SK-N-SH (cell line): ENCODE measurements at regions not wholly inside any gene's neighbourhood (a gene's known extent, or its start where the extent isn't known, plus 50 kb on each side); places are given as distances from the start of the nearest gene placed in this dataset.

ENCODE experiments used
- CTCF ChIA-PET: fragments of 300-600, 350-600 bp; formaldehyde crosslinking; extraction: SDS; loops from one replicate; lab custom pipeline; 2021; lab: Yijun Ruan, JAX
- POLR2A ChIA-PET: fragments of 350-600 bp; sonication (Branson Sonifier 250); formaldehyde crosslinking; extraction: SDS; loops from one replicate; lab custom pipeline; 2020; ENCODE audit warnings: antibody characterized with exemption, inconsistent platforms; lab: Yijun Ruan, JAX
- DNase-seq: peaks from one replicate; pipeline ENCODE4 v3.0.0; 2012
- H2AFZ ChIP-seq: fragments of 200-600 bp; sonication (generic); 2 replicates; pipeline ENCODE4 v1.8.1; 2016; ENCODE audit warnings: antibody characterized with exemption, mild to moderate bottlenecking, low read depth
- H3F3A ChIP-seq: fragments of 200-600 bp; sonication (generic); replicated peaks from 2 replicates; pipeline ENCODE3; 2016; ENCODE audit warnings: antibody characterized with exemption, mild to moderate bottlenecking; ENCODE audit not compliant: insufficient read depth
- H3K27ac ChIP-seq, 2 experiments: fragments of 200-500 bp in 1 of 2; fragments of 200-600 bp in 1 of 2; sonication (Bioruptor generic) in 1 of 2; sonication (generic), shearing (Covaris generic) in 1 of 2; 2 replicates each; pipeline versions ENCODE4 v1.5.1 to v1.6.1; 2014 to 2016; ENCODE audit warnings: low read depth in 2 of 2, inconsistent platforms in 1 of 2, low read length in 1 of 2, mild to moderate bottlenecking in 1 of 2, mixed read lengths in 1 of 2
- H3K27me3 ChIP-seq: fragments of 200-600 bp; sonication (generic), shearing (Covaris generic); 2 replicates; pipeline ENCODE4 v1.6.1; 2016; ENCODE audit warnings: mixed run types; ENCODE audit not compliant: insufficient read depth
- H3K36me3 ChIP-seq, 2 experiments: fragments of 200-500 bp in 1 of 2; fragments of 200-600 bp in 1 of 2; sonication (Bioruptor generic) in 1 of 2; sonication (generic) in 1 of 2; replicated peaks in 1 of 2; 2 replicates each; pipeline versions ENCODE3 to v1.5.1; 2014 to 2016; ENCODE audit warnings: low read length in 1 of 2, mild to moderate bottlenecking in 1 of 2; ENCODE audit not compliant: insufficient read depth in 2 of 2, control insufficient read depth in 1 of 2
- H3K4me1 ChIP-seq, 2 experiments: fragments of 200-500 bp in 1 of 2; fragments of 200-600 bp in 1 of 2; sonication (Bioruptor generic) in 1 of 2; sonication (generic), shearing (Covaris generic) in 1 of 2; 2 replicates each; pipeline versions ENCODE4 v1.5.1 to v1.6.1; 2014 to 2016; ENCODE audit warnings: low read depth in 1 of 2, low read length in 1 of 2, mixed run types in 1 of 2; ENCODE audit not compliant: insufficient read depth in 2 of 2, control insufficient read depth in 1 of 2
- H3K4me2 ChIP-seq: fragments of 200-600 bp; sonication (generic), shearing (Covaris generic); 2 replicates; pipeline ENCODE4 v1.6.1; 2017; ENCODE audit warnings: mixed run types
- H3K4me3 ChIP-seq, 2 experiments: fragments of 200-500 bp in 1 of 2; fragments of 200-600 bp in 1 of 2; sonication (Bioruptor generic) in 1 of 2; sonication (generic), shearing (Covaris generic) in 1 of 2; 2 replicates each; pipeline versions ENCODE4 v1.5.1 to v1.8.1; 2014 to 2016; ENCODE audit warnings: low read depth in 2 of 2, inconsistent platforms in 1 of 2, low read length in 1 of 2, mild to moderate bottlenecking in 1 of 2, mixed read lengths in 1 of 2, moderate library complexity in 1 of 2
- H3K79me2 ChIP-seq: fragments of 200-600 bp; sonication (generic); 2 replicates; pipeline ENCODE4 v1.8.1; 2017; ENCODE audit warnings: mild to moderate bottlenecking; ENCODE audit not compliant: insufficient read depth
- H3K9ac ChIP-seq: fragments of 200-600 bp; sonication (generic); 2 replicates; pipeline ENCODE4 v1.6.1; 2017; ENCODE audit warnings: mixed run types
- H3K9me2 ChIP-seq: fragments of 200-600 bp; sonication (generic); 2 replicates; pipeline ENCODE4 v1.6.1; 2017; ENCODE audit warnings: mixed run types
- H3K9me3 ChIP-seq: fragments of 200-600 bp; sonication (generic); 2 replicates; pipeline ENCODE4 v1.6.1; 2017; ENCODE audit warnings: mixed run types, mild to moderate bottlenecking, moderate library complexity
- H4K20me1 ChIP-seq: fragments of 200-600 bp; sonication (generic); 2 replicates; pipeline ENCODE4 v1.6.1; 2017; ENCODE audit warnings: mild to moderate bottlenecking, mixed run types; ENCODE audit not compliant: insufficient read depth
- CHD2 ChIP-seq: fragments of 150-350 bp; IDR thresholded peaks from 2 replicates; pipeline ENCODE4 v1.6.1; 2018; ENCODE audit warnings: low read length; ENCODE audit not compliant: partially characterized antibody
- CTCF ChIP-seq: fragments of 200-600 bp; sonication (generic); IDR thresholded peaks from 2 replicates; pipeline ENCODE4 v1.6.1; 2017; ENCODE audit warnings: antibody characterized with exemption, mild to moderate bottlenecking, moderate library complexity
- EP300 ChIP-seq, 2 experiments: IDR thresholded peaks; 2 replicates each; pipeline versions ENCODE4 v1.4.0 to v1.6.1; 2012; ENCODE audit warnings: borderline replicate concordance in 1 of 2, low read depth in 1 of 2, low read length in 1 of 2
- EZH2phosphoT487 ChIP-seq: fragments of 200-600 bp; sonication (generic); IDR thresholded peaks from 2 replicates; pipeline ENCODE4 v1.6.1; 2017; ENCODE audit warnings: low read depth, mixed run types, mild to moderate bottlenecking, antibody characterized with exemption, moderate library complexity, borderline replicate concordance
- FOSL2 ChIP-seq: IDR thresholded peaks from 2 replicates; pipeline ENCODE4 v1.4.0; 2012; ENCODE audit warnings: low read depth, mild to moderate bottlenecking, moderate library complexity, borderline replicate concordance
- FOXM1 ChIP-seq: IDR thresholded peaks from 2 replicates; pipeline ENCODE4 v1.4.0; 2012; ENCODE audit warnings: low read depth, mild to moderate bottlenecking
- GABPA ChIP-seq: IDR thresholded peaks from 2 replicates; pipeline ENCODE4 v1.4.0; 2012; ENCODE audit warnings: low read depth, mild to moderate bottlenecking
- MEF2A ChIP-seq: IDR thresholded peaks from 2 replicates; pipeline ENCODE4 v1.4.0; 2012; ENCODE audit warnings: low read depth, borderline replicate concordance
- MXI1 ChIP-seq: IDR thresholded peaks from 2 replicates; pipeline ENCODE4 v1.6.1; 2012; ENCODE audit warnings: mild to moderate bottlenecking, low read depth, low read length, improper control_type of control experiment
- NFIC ChIP-seq: IDR thresholded peaks from 2 replicates; pipeline ENCODE4 v1.4.0; 2012; ENCODE audit warnings: borderline replicate concordance
- RAD21 ChIP-seq: IDR thresholded peaks from 2 replicates; pipeline ENCODE4 v1.6.1; 2012; ENCODE audit warnings: mild to moderate bottlenecking, low read length
- RCOR1 ChIP-seq: fragments of 150-350 bp; IDR thresholded peaks from 2 replicates; pipeline ENCODE4 v1.6.1; 2017; ENCODE audit warnings: antibody characterized with exemption, low read length
- RFX5 ChIP-seq: IDR thresholded peaks from 2 replicates; pipeline ENCODE4 v1.6.1; 2012; ENCODE audit warnings: mild to moderate bottlenecking, improper control_type of control experiment, low read length
- TEAD4 ChIP-seq: IDR thresholded peaks from 2 replicates; pipeline ENCODE4 v1.4.0; 2012; ENCODE audit warnings: mild to moderate bottlenecking, borderline replicate concordance; ENCODE audit not compliant: insufficient read depth
- YY1 ChIP-seq: IDR thresholded peaks from 2 replicates; pipeline ENCODE4 v1.4.0; 2012; ENCODE audit warnings: low read depth, mild to moderate bottlenecking
- ZBTB33 ChIP-seq: IDR thresholded peaks from 2 replicates; pipeline ENCODE4 v1.4.0; 2012; ENCODE audit warnings: low read depth, borderline replicate concordance

GRCh38 chr2:145260674-145261073 lies 740.8 kb upstream of the ZEB2 start (continued):
- TF ChIP-seq ZBTB33 (no peak), RAD21 (no peak), EZH2phosphoT487 (no peak), FOSL2 (no peak), YY1 (no peak), NFIC (no peak), CHD2 (no peak)

GRCh38 chr2:145260081-145260480 lies 740.2 kb upstream of the ZEB2 start:
- H3K27ac ChIP-seq, result no peak overlapping the region
- H3K9me3 ChIP-seq, result no peaks in the 10 kb centered on the region
- no peaks in the 10 kb centered on the region; a peak in 1 of 4 replicates for H3K4me1 ChIP-seq
- H3K79me2 ChIP-seq, result no peaks in the 10 kb centered on the region
- H3K27me3 ChIP-seq, result no peaks in the 10 kb centered on the region
- no peak overlapping the region for H2AFZ ChIP-seq
- no peak overlapping the region for H3K9ac ChIP-seq
- no peaks in the 10 kb centered on the region for H3F3A ChIP-seq
- DNase-seq, result no peak
- TF ChIP-seq TEAD4 (no peak), MEF2A (no peak), CTCF (no peak), ZBTB33 (no peak), MXI1 (no peak), EP300 (IDR thresholded peaks at IDR 0.05; ENCODE audit: borderline replicate concordance in 1 of 2, low read depth in 1 of 2, low read length in 1 of 2) (no peak), RCOR1 (no peak), GABPA (no peak), FOXM1 (no peak), CHD2 (no peak), RFX5 (no peak)
- ChIA-PET CTCF (interaction anchor here (0.6 kb wide), 1 partner anchor 216 kb away, joined by 3 read pairs; no protein-coding TSS in a partner anchor), POLR2A (no interaction called here)
- no peak overlapping the region for H3K4me3 ChIP-seq
- H3K4me2 ChIP-seq, result no peak overlapping the region
- H4K20me1 ChIP-seq, result no peaks in the 10 kb centered on the region
- H3K9me2 ChIP-seq, result no peaks in the 10 kb centered on the region
- H3K36me3 ChIP-seq, result no peaks in the 10 kb centered on the region
